ENCODE measurements at regions not wholly inside any gene's neighbourhood (a gene's known extent, or its start where the extent isn't known, plus 50 kb on each side); places are given as distances from the start of the nearest gene placed in this dataset.
A peak's percentile ranks its signal among the peaks of the same experiment; 100 is the strongest.
"Not testable (repeated sequence)": the region's sequence is repeated elsewhere in the genome, so short reads cannot be mapped to it uniquely, and the experiment has no call there.

GRCh38 chr3:61493339-61493738 lies 68.0 kb upstream of the PTPRG start:
- Histone ChIP-seq H3F3A (ENCODE audit: low read depth) (no peaks in the 10 kb centered on the region), H3K79me2 (ENCODE audit: insufficient read depth, low read length) (no peaks in the 10 kb centered on the region), H3K27me3 (ENCODE audit: insufficient read depth, low read length, poor library complexity, severe bottlenecking) (peaks cover 81% of the 10 kb centered on the region), H3K36me3 (ENCODE audit: insufficient read depth, low read length) (no peaks in the 10 kb centered on the region), H3K9ac (ENCODE audit: low read depth, low read length, poor library complexity, severe bottlenecking) (no peak overlapping the region), H3K4me1 (ENCODE audit: insufficient read depth, low read length, poor library complexity, severe bottlenecking) (peaks cover 4% of the 10 kb centered on the region), H3K4me2 (ENCODE audit: low read depth, low read length, poor library complexity, severe bottlenecking) (no peak overlapping the region), H3K9me3 (ENCODE audit: insufficient read depth, low read depth, low read length) (no peaks in the 10 kb centered on the region), H3K9me2 (replicated peaks; ENCODE audit: low read depth, low read length) (no peaks in the 10 kb centered on the region), H2AFZ (ENCODE audit: low read length) (no peak overlapping the region), H4K20me1 (ENCODE audit: insufficient read depth, low read length, poor library complexity, severe bottlenecking) (no peaks in the 10 kb centered on the region), H3K4me3 (ENCODE audit: low read length, poor library complexity, severe bottlenecking) (no peak overlapping the region)
- no peak for TF ChIP-seq EZH2phosphoT487 (IDR thresholded peaks at IDR 0.05; ENCODE audit: borderline replicate concordance)
- TF ChIP-seq CTCF (conservative IDR thresholded peaks at IDR 0.05; ENCODE audit: low read length): no peak

- H3F3A ChIP-seq (ENCODE audit: low read depth); H3K9me3 ChIP-seq (ENCODE audit: insufficient read depth, low read depth, low read length); H2AFZ ChIP-seq (ENCODE audit: low read length); H3K9ac ChIP-seq (ENCODE audit: low read depth, low read length, poor library complexity, severe bottlenecking); H3K9me2 ChIP-seq (replicated peaks; ENCODE audit: low read depth, low read length); H3K79me2 ChIP-seq (ENCODE audit: insufficient read depth, low read length); H3K36me3 ChIP-seq (ENCODE audit: insufficient read depth, low read length); H3K4me2 ChIP-seq (ENCODE audit: low read depth, low read length, poor library complexity, severe bottlenecking); H3K4me1 ChIP-seq (ENCODE audit: insufficient read depth, low read length, poor library complexity, severe bottlenecking); H4K20me1 ChIP-seq (ENCODE audit: insufficient read depth, low read length, poor library complexity, severe bottlenecking); H3K4me3 ChIP-seq (ENCODE audit: low read length, poor library complexity, severe bottlenecking): not testable (repeated sequence)
- H3K27me3 ChIP-seq (ENCODE audit: insufficient read depth, low read length, poor library complexity, severe bottlenecking): peaks cover 82% of the 10 kb centered on the region
Measured at GRCh38 chr3:61494309-61494708, 67.1 kb upstream of the PTPRG start.

DNA sequence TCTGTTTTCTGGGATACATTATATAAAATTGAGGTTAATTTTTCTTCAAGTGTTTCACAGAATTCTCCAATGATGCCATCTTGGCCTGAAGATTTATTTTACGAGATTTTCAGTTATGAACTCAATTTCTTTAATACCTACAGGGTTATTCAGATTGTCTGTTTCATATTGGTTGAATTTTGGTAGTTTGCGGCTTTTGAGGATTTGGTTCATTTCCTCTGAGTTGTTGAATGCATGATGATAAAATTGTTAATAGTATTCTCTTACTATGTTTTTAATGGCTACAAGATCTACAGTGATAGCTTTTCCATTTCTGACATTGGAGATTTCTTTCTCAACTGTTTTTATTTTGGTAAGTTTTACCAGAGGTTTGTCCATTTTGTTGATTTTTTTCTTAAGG lies 63.9 kb upstream of the PTPRG start:
- Histone ChIP-seq H3K27me3 (ENCODE audit: insufficient read depth, low read length, poor library complexity, severe bottlenecking) (peaks cover 85% of the 10 kb centered on the region), H3K36me3 (ENCODE audit: insufficient read depth, low read length) (no peaks in the 10 kb centered on the region), H3K4me2 (ENCODE audit: low read depth, low read length, poor library complexity, severe bottlenecking) (no peak overlapping the region), H3K9me2 (replicated peaks; ENCODE audit: low read depth, low read length) (no peaks in the 10 kb centered on the region), H4K20me1 (ENCODE audit: insufficient read depth, low read length, poor library complexity, severe bottlenecking) (no peaks in the 10 kb centered on the region), H3K4me3 (ENCODE audit: low read length, poor library complexity, severe bottlenecking) (no peak overlapping the region), H3K79me2 (ENCODE audit: insufficient read depth, low read length) (no peaks in the 10 kb centered on the region), H3F3A (ENCODE audit: low read depth) (no peaks in the 10 kb centered on the region), H3K9ac (ENCODE audit: low read depth, low read length, poor library complexity, severe bottlenecking) (no peak overlapping the region), H3K4me1 (ENCODE audit: insufficient read depth, low read length, poor library complexity, severe bottlenecking) (peaks cover 4% of the 10 kb centered on the region), H3K9me3 (ENCODE audit: insufficient read depth, low read depth, low read length) (no peaks in the 10 kb centered on the region), H2AFZ (ENCODE audit: low read length) (no peak overlapping the region)
- TF ChIP-seq EZH2phosphoT487 (IDR thresholded peaks at IDR 0.05; ENCODE audit: borderline replicate concordance) (peak; percentile 92), CTCF (conservative IDR thresholded peaks at IDR 0.05; ENCODE audit: low read length) (no peak)

DNA sequence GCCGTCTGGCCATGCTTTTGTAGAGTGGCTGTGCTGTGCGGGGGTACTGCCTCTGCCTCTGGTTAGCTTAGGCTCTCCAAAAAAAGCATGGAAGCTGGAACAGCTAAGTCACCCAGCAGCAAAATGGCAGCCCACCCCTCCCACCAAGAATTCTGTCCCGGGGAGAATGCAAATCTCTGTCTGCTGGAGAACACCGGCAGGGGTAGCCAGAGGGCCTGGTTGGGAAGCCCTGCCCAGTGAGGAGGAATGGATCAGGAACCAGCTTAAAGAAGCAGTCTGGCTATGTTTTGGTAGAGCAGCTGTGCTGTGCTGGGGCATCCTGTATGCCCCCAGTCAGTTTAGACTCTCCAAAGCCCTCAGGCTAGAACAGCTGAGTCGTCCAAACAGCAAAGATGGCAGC lies 56.2 kb upstream of the PTPRG start:
- Histone ChIP-seq H3K9ac (ENCODE audit: low read depth, low read length, poor library complexity, severe bottlenecking) (no peak overlapping the region), H3K4me3 (ENCODE audit: low read length, poor library complexity, severe bottlenecking) (no peak overlapping the region), H3F3A (ENCODE audit: low read depth) (no peaks in the 10 kb centered on the region), H3K4me2 (ENCODE audit: low read depth, low read length, poor library complexity, severe bottlenecking) (no peak overlapping the region), H3K4me1 (ENCODE audit: insufficient read depth, low read length, poor library complexity, severe bottlenecking) (no peaks in the 10 kb centered on the region), H2AFZ (ENCODE audit: low read length) (no peak overlapping the region), H3K36me3 (ENCODE audit: insufficient read depth, low read length) (no peaks in the 10 kb centered on the region), H3K9me3 (ENCODE audit: insufficient read depth, low read depth, low read length) (no peaks in the 10 kb centered on the region), H3K9me2 (replicated peaks; ENCODE audit: low read depth, low read length) (no peaks in the 10 kb centered on the region), H4K20me1 (ENCODE audit: insufficient read depth, low read length, poor library complexity, severe bottlenecking) (no peaks in the 10 kb centered on the region), H3K79me2 (ENCODE audit: insufficient read depth, low read length) (no peaks in the 10 kb centered on the region), H3K27me3 (ENCODE audit: insufficient read depth, low read length, poor library complexity, severe bottlenecking) (peaks cover 79% of the 10 kb centered on the region)
- no peak for TF ChIP-seq CTCF (conservative IDR thresholded peaks at IDR 0.05; ENCODE audit: low read length)
- TF ChIP-seq EZH2phosphoT487 (IDR thresholded peaks at IDR 0.05; ENCODE audit: borderline replicate concordance): no peak
